H9 (cell line): ENCODE measurements at regions not wholly inside any gene's neighbourhood (a gene's known extent, or its start where the extent isn't known, plus 50 kb on each side); places are given as distances from the start of the nearest gene placed in this dataset.

Source experiments
- DNase-seq: peaks from one replicate; pipeline ENCODE4 v3.0.0-alpha.2; 2017
- H2AFZ ChIP-seq: one replicate; pipeline ENCODE4 v1.6.1; 2013; ENCODE audit warnings: mild to moderate bottlenecking, low read length, control low read depth, moderate library complexity
- H2AK5ac ChIP-seq: 2 replicates; pipeline ENCODE4 v1.6.1; 2013; ENCODE audit warnings: low read length, control low read depth, mixed read lengths; ENCODE audit not compliant: insufficient read length
- H2BK120ac ChIP-seq: one replicate; pipeline ENCODE4 v1.6.1; 2013; ENCODE audit warnings: low read depth, mild to moderate bottlenecking, low read length, control low read depth, inconsistent platforms; ENCODE audit not compliant: poor library complexity, severe bottlenecking
- H2BK12ac ChIP-seq: 2 replicates; pipeline ENCODE4 v1.6.1; 2013; ENCODE audit warnings: low read length, control low read depth, mixed read lengths, low read depth; ENCODE audit not compliant: insufficient read length
- H2BK15ac ChIP-seq: 2 replicates; pipeline ENCODE4 v1.6.1; 2013; ENCODE audit warnings: low read depth, low read length, control low read depth
- H2BK20ac ChIP-seq: one replicate; pipeline ENCODE4 v1.6.1; 2013; ENCODE audit warnings: low read depth, mild to moderate bottlenecking, low read length, control low read depth, inconsistent platforms; ENCODE audit not compliant: poor library complexity, severe bottlenecking
- H2BK5ac ChIP-seq: 2 replicates; pipeline ENCODE4 v1.6.1; 2013; ENCODE audit warnings: low read length, control low read depth, mixed read lengths; ENCODE audit not compliant: insufficient read length
- H3K14ac ChIP-seq: 2 replicates; pipeline ENCODE4 v1.6.1; 2013; ENCODE audit warnings: low read length, control low read depth; ENCODE audit not compliant: insufficient read depth
- H3K18ac ChIP-seq: 2 replicates; pipeline ENCODE4 v1.6.1; 2013; ENCODE audit warnings: low read depth, mild to moderate bottlenecking, mixed read lengths, low read length, control low read depth; ENCODE audit not compliant: insufficient read length
- H3K23ac ChIP-seq: 2 replicates; pipeline ENCODE4 v1.6.1; 2013; ENCODE audit warnings: low read length, control low read depth, mixed read lengths, low read depth; ENCODE audit not compliant: insufficient read length
- H3K23me2 ChIP-seq: 2 replicates; pipeline ENCODE4 v1.6.1; 2013; ENCODE audit warnings: low read depth, mild to moderate bottlenecking, mixed read lengths, low read length, control low read depth; ENCODE audit not compliant: insufficient read length, poor library complexity, severe bottlenecking
- H3K27ac ChIP-seq: 2 replicates; pipeline ENCODE4 v1.5.1; 2013; ENCODE audit warnings: low read length, control low read depth, mixed read lengths, low read depth; ENCODE audit not compliant: insufficient read length
- H3K27me3 ChIP-seq: 2 replicates; pipeline ENCODE4 v1.6.1; 2013; ENCODE audit warnings: low read length, control low read depth, inconsistent platforms; ENCODE audit not compliant: insufficient read depth
- H3K4ac ChIP-seq: 2 replicates; pipeline ENCODE4 v1.6.1; 2013; ENCODE audit warnings: low read depth, mild to moderate bottlenecking, control low read depth, inconsistent platforms, low read length, moderate library complexity
- H3K4me1 ChIP-seq: 2 replicates; pipeline ENCODE4 v1.6.1; 2013; ENCODE audit warnings: low read length, control low read depth, inconsistent platforms; ENCODE audit not compliant: insufficient read depth
- H3K4me2 ChIP-seq: 2 replicates; pipeline ENCODE4 v1.6.1; 2013; ENCODE audit warnings: low read length, control low read depth, mixed read lengths; ENCODE audit not compliant: insufficient read length, insufficient read depth
- H3K56ac ChIP-seq: 2 replicates; pipeline ENCODE4 v1.6.1; 2013; ENCODE audit warnings: low read depth, mild to moderate bottlenecking, mixed read lengths, low read length, control low read depth; ENCODE audit not compliant: insufficient read length
- H3K79me1 ChIP-seq: 2 replicates; pipeline ENCODE4 v1.6.1; 2013; ENCODE audit warnings: low read depth, mild to moderate bottlenecking, moderate library complexity, low read length, control low read depth, inconsistent platforms; ENCODE audit not compliant: insufficient read depth, poor library complexity, severe bottlenecking
- H3K79me2 ChIP-seq: 2 replicates; pipeline ENCODE4 v1.6.1; 2013; ENCODE audit warnings: low read length, control low read depth, inconsistent platforms; ENCODE audit not compliant: insufficient read depth
- H3K9ac ChIP-seq: 2 replicates; pipeline ENCODE4 v1.6.1; 2013; ENCODE audit warnings: low read length, control low read depth, mixed read lengths; ENCODE audit not compliant: insufficient read length; ENCODE audit errors: extremely low read depth
- H3K9me3 ChIP-seq: one replicate; pipeline ENCODE4 v1.6.1; 2013; ENCODE audit warnings: low read depth, low read length, inconsistent platforms; ENCODE audit not compliant: control insufficient read depth
- H3T11ph ChIP-seq: one replicate; pipeline ENCODE4 v1.6.1; 2013; ENCODE audit warnings: mild to moderate bottlenecking, low read length, control low read depth, inconsistent platforms
- H4K20me1 ChIP-seq: one replicate; pipeline ENCODE4 v1.6.1; 2013; ENCODE audit not compliant: control insufficient read depth, insufficient read length, insufficient read depth
- H4K5ac ChIP-seq: 2 replicates; pipeline ENCODE4 v1.6.1; 2013; ENCODE audit warnings: low read depth, mild to moderate bottlenecking, mixed read lengths, low read length, control low read depth; ENCODE audit not compliant: insufficient read length
- H4K8ac ChIP-seq: replicated peaks from 2 replicates; pipeline ENCODE4 v1.6.1; 2013; ENCODE audit warnings: low read length, control low read depth, mixed read lengths, low read depth; ENCODE audit not compliant: insufficient read length
- H4K91ac ChIP-seq: 2 replicates; pipeline ENCODE4 v1.6.1; 2013; ENCODE audit warnings: low read depth, mild to moderate bottlenecking, moderate library complexity, mixed read lengths, low read length, control low read depth; ENCODE audit not compliant: insufficient read length
- H3K27ac Mint-ChIP-seq, 3 experiments: 2 replicates in 2 of 3; 3 replicates in 1 of 3; pipeline ENCODE4 v1.8.0; 2020 to 2021; ENCODE audit warnings: mixed read lengths in 3 of 3, mild to moderate bottlenecking in 1 of 3, moderate library complexity in 1 of 3
- H3K27me3 Mint-ChIP-seq: 2 replicates; pipeline ENCODE4 v1.8.0; 2021; ENCODE audit warnings: low read depth, mild to moderate bottlenecking, moderate library complexity, mixed read lengths
- H3K36me3 Mint-ChIP-seq, 3 experiments: 2 replicates in 2 of 3; 3 replicates in 1 of 3; pipeline ENCODE4 v1.8.0; 2020 to 2021; ENCODE audit warnings: low read depth in 3 of 3, mixed read lengths in 3 of 3; ENCODE audit not compliant: insufficient read depth in 1 of 3
- H3K4me1 Mint-ChIP-seq, 2 experiments: 2 replicates each; pipeline ENCODE4 v1.8.0; 2020; ENCODE audit warnings: mixed read lengths in 2 of 2
- H3K4me3 Mint-ChIP-seq, 2 experiments: 2 replicates in 1 of 2; 3 replicates in 1 of 2; pipeline ENCODE4 v1.8.0; 2020 to 2021; ENCODE audit warnings: mild to moderate bottlenecking in 2 of 2, mixed read lengths in 2 of 2, moderate library complexity in 1 of 2
- H3K9me3 Mint-ChIP-seq, 2 experiments: 2 replicates in 1 of 2; 3 replicates in 1 of 2; pipeline ENCODE4 v1.8.0; 2020; ENCODE audit warnings: mild to moderate bottlenecking in 2 of 2, mixed read lengths in 2 of 2, moderate library complexity in 1 of 2
- WGBS: extraction: QIAGEN DNeasy Blood & Tissue Kit; methylation state at CpG from one replicate; pipeline ENCODE4 v1.1.7; 2013; ENCODE audit warnings: missing lambda C conversion rate, low lambda C conversion rate, mixed read lengths; ENCODE audit not compliant: insufficient read length; ENCODE audit errors: extremely low coverage; 5-methylcytosine and 5-hydroxymethylcytosine counted together
- TF ChIP-seq, protein P1 (sequence below): fragments of 200-600 bp; sonication (generic); conservative IDR thresholded peaks from 3 replicates; pipeline ENCODE4 v1.8.0; 2021; ENCODE audit warnings: antibody characterized with exemption, mild to moderate bottlenecking

GRCh38 chr13:103759361-103759760 is 693.1 kb upstream of the SLC10A2 start:
- Histone ChIP-seq H3K56ac (no peak overlapping the region), H2AFZ (no peak overlapping the region), H3K79me1 (no peaks in the 10 kb centered on the region), H3K27me3 (no peaks in the 10 kb centered on the region), H3K9me3 (no peaks in the 10 kb centered on the region), H3K4ac (no peak overlapping the region), H2BK15ac (no peak overlapping the region), H2BK20ac (no peak overlapping the region), H3T11ph (no peak overlapping the region), H3K23ac (no peak overlapping the region), H4K8ac (no peak overlapping the region), H3K4me1 (no peaks in the 10 kb centered on the region), H2BK12ac (no peak overlapping the region), H3K4me2 (no peak overlapping the region), H4K20me1 (no peaks in the 10 kb centered on the region), H3K23me2 (no peaks in the 10 kb centered on the region), H2BK5ac (no peak overlapping the region), H2AK5ac (no peak overlapping the region), H3K18ac (no peak overlapping the region), H2BK120ac (no peak overlapping the region), H4K5ac (no peak overlapping the region), H3K14ac (no peak overlapping the region), H3K27ac (no peak overlapping the region), H4K91ac (no peak overlapping the region), H3K79me2 (no peaks in the 10 kb centered on the region), H3K9ac (no peak overlapping the region)
- TF ChIP-seq, protein P1, sequence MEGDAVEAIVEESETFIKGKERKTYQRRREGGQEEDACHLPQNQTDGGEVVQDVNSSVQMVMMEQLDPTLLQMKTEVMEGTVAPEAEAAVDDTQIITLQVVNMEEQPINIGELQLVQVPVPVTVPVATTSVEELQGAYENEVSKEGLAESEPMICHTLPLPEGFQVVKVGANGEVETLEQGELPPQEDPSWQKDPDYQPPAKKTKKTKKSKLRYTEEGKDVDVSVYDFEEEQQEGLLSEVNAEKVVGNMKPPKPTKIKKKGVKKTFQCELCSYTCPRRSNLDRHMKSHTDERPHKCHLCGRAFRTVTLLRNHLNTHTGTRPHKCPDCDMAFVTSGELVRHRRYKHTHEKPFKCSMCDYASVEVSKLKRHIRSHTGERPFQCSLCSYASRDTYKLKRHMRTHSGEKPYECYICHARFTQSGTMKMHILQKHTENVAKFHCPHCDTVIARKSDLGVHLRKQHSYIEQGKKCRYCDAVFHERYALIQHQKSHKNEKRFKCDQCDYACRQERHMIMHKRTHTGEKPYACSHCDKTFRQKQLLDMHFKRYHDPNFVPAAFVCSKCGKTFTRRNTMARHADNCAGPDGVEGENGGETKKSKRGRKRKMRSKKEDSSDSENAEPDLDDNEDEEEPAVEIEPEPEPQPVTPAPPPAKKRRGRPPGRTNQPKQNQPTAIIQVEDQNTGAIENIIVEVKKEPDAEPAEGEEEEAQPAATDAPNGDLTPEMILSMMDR = no peak
- H3K27me3 Mint-ChIP-seq = no peaks in the 10 kb centered on the region
- peaks cover 3 to 4% of the 10 kb centered on the region in 2 experiments for H3K4me1 Mint-ChIP-seq
- no peak overlapping the region; a peak in 1 of 7 replicates for H3K27ac Mint-ChIP-seq
- no peak for DNase-seq
- no CpG with 5 or more reads among the region's 7 CpGs for WGBS
- H3K9me3 Mint-ChIP-seq = no peaks in the 10 kb centered on the region
- H3K4me3 Mint-ChIP-seq = no peak overlapping the region
- no peaks in the 10 kb centered on the region for H3K36me3 Mint-ChIP-seq
